ENCODE measurements at regions not wholly inside any gene's neighbourhood (a gene's known extent, or its start where the extent isn't known, plus 50 kb on each side); places are given as distances from the start of the nearest gene placed in this dataset.

GRCh38 chr6:67639161-67639560 lies 995.9 kb upstream of the ADGRB3 start:
- ATAC-seq (ENCODE audit: low FRiP score) = no peak
- TF ChIP-seq, protein P1, sequence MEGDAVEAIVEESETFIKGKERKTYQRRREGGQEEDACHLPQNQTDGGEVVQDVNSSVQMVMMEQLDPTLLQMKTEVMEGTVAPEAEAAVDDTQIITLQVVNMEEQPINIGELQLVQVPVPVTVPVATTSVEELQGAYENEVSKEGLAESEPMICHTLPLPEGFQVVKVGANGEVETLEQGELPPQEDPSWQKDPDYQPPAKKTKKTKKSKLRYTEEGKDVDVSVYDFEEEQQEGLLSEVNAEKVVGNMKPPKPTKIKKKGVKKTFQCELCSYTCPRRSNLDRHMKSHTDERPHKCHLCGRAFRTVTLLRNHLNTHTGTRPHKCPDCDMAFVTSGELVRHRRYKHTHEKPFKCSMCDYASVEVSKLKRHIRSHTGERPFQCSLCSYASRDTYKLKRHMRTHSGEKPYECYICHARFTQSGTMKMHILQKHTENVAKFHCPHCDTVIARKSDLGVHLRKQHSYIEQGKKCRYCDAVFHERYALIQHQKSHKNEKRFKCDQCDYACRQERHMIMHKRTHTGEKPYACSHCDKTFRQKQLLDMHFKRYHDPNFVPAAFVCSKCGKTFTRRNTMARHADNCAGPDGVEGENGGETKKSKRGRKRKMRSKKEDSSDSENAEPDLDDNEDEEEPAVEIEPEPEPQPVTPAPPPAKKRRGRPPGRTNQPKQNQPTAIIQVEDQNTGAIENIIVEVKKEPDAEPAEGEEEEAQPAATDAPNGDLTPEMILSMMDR (IDR thresholded peaks at IDR 0.05) = no peak
- no peak for DNase-seq (ENCODE audit: low spot score)

- ATAC-seq (ENCODE audit: low FRiP score) (no peak), DNase-seq (ENCODE audit: low spot score) (no peak)
- TF ChIP-seq, protein P1 (IDR thresholded peaks at IDR 0.05) = no peak
Measured at GRCh38 chr6:67634199-67634598, 1000.9 kb upstream of the ADGRB3 start.

GRCh38 chr6:67633058-67633457 lies 1002.0 kb upstream of the ADGRB3 start:
- DNase-seq (ENCODE audit: low spot score) = no peak
- no peak for ATAC-seq (ENCODE audit: low FRiP score)
- TF ChIP-seq, protein P1 (IDR thresholded peaks at IDR 0.05) = no peak

DNA sequence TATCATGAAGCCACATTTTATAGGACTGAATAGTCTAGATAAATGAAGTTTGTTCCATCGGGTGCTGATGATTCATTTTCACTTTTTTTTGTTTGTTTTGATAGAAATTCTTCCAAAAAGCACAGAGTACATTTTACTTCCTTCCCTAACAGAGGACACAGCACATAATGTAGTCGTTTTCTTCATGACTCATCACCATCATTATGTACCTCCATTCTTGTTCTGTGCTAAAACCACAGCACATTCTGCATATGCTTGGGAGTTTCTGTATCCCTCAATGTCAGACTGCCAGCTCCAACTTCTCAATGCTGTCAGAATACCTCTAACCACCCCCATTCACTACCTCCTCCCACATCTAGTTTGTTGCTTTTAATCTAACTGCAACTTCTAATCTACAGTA lies 1004.9 kb upstream of the ADGRB3 start:
- TF ChIP-seq, protein P1 (IDR thresholded peaks at IDR 0.05) = no peak
- peak; percentile 71 for ATAC-seq (ENCODE audit: low FRiP score)
- no peak for DNase-seq (ENCODE audit: low spot score)

GRCh38 chr6:67629258-67629657 lies 1005.8 kb upstream of the ADGRB3 start:
- DNase-seq (ENCODE audit: low spot score) (no peak), ATAC-seq (ENCODE audit: low FRiP score) (no peak)
- TF ChIP-seq, protein P1 (IDR thresholded peaks at IDR 0.05) = no peak

- TF ChIP-seq, protein P1 (IDR thresholded peaks at IDR 0.05) = no peak
- DNase-seq (ENCODE audit: low spot score) (no peak), ATAC-seq (ENCODE audit: low FRiP score) (no peak)
Measured at GRCh38 chr6:67615796-67616195, 1019.3 kb upstream of the ADGRB3 start.

DNA sequence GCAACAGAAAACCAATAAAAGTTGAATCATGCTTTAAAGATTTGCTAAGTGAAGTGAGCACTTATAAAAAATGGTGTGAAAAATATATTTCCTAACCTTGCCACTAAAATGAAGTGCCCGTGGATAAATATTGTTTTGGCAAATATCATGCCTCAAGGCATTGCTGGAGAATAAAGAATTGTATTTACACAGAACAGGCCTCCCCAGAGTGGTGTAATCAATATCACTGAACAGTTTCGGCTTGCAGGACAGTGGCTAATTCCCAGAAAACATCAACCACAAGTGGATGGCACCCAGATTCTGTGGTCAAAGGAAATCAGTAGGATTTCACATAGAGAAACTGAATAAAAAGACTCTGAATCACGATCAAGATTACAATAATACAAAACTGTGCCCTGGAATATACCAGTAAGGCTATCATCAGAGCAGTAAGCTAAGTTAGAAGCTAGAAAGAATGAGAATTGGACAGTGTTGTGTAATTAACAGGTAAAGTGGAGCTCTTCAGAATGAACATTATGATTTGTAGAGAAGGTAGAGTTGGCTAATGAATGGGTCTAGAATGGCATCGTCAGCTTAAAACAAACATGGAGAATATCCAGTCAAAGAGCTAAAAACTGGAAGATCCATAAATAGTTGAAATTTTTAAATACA lies 1026.9 kb upstream of the ADGRB3 start:
- DNase-seq (ENCODE audit: low spot score) (no peak), ATAC-seq (ENCODE audit: low FRiP score) (no peak)
- TF ChIP-seq, protein P1 (IDR thresholded peaks at IDR 0.05) = no peak
